NCI-H82 (cell line): ENCODE measurements at regions not wholly inside any gene's neighbourhood (a gene's known extent, or its start where the extent isn't known, plus 50 kb on each side); places are given as distances from the start of the nearest gene placed in this dataset.
A peak's percentile ranks its signal among the peaks of the same experiment; 100 is the strongest.

ENCODE experiments used
- DNase-seq: peaks from one replicate; lab custom pipeline; 2025; lab: John Stamatoyannopoulos, UW

- no peak for DNase-seq
These were observed 133.3 kb downstream of the KLF12 start for GRCh38 chr13:74000876-74001275.

- no peak for DNase-seq
These were observed 135.6 kb downstream of the KLF12 start for GRCh38 chr13:73998631-73999030.

- no peak for DNase-seq
These were observed 136.2 kb downstream of the KLF12 start for GRCh38 chr13:73997964-73998363.

- DNase-seq: no peak
These were observed 137.6 kb downstream of the KLF12 start for GRCh38 chr13:73996569-73996968.

- DNase-seq: no peak
These were observed 138.5 kb downstream of the KLF12 start for GRCh38 chr13:73995736-73996135.

- peak; percentile 31 for DNase-seq
These were observed 140.5 kb downstream of the KLF12 start for GRCh38 chr13:73993661-73994060.

GRCh38 chr13:73991884-73992283 lies 142.3 kb downstream of the KLF12 start:
- peak; percentile 40 for DNase-seq

- no peak for DNase-seq
These were observed 142.8 kb downstream of the KLF12 start for GRCh38 chr13:73991384-73991783.

GRCh38 chr13:73989244-73989843 lies 144.9 kb downstream of the KLF12 start:
- DNase-seq: no peak

- no peak for DNase-seq
These were observed 145.7 kb downstream of the KLF12 start for GRCh38 chr13:73988461-73988860.

GRCh38 chr13:73987618-73988017 lies 146.6 kb downstream of the KLF12 start:
- DNase-seq: no peak

- peak; percentile 63 for DNase-seq
These were observed 148.4 kb downstream of the KLF12 start for GRCh38 chr13:73985783-73986182.

- DNase-seq: peak; percentile 60
These were observed 149.1 kb downstream of the KLF12 start for GRCh38 chr13:73984949-73985691.

GRCh38 chr13:73984201-73984600 lies 150.0 kb downstream of the KLF12 start:
- DNase-seq: no peak

GRCh38 chr13:73983109-73983508 lies 151.1 kb downstream of the KLF12 start:
- DNase-seq: no peak

GRCh38 chr13:73981595-73981994 lies 152.6 kb downstream of the KLF12 start:
- peak; percentile 64 for DNase-seq

- DNase-seq: no peak
These were observed 158.4 kb downstream of the KLF12 start for GRCh38 chr13:73975767-73976166.

GRCh38 chr13:73974051-73974450 lies 160.2 kb downstream of the KLF12 start:
- no peak for DNase-seq

- no peak for DNase-seq
These were observed 161.0 kb downstream of the KLF12 start for GRCh38 chr13:73973156-73973555.

GRCh38 chr13:73972545-73972944 lies 161.7 kb downstream of the KLF12 start:
- DNase-seq: no peak

- no peak for DNase-seq
These were observed 162.7 kb downstream of the KLF12 start for GRCh38 chr13:73971481-73971880.

GRCh38 chr13:73970421-73971055 lies 163.7 kb downstream of the KLF12 start:
- no peak for DNase-seq
